ENCODE measurements at regions not wholly inside any gene's neighbourhood (a gene's known extent, or its start where the extent isn't known, plus 50 kb on each side); places are given as distances from the start of the nearest gene placed in this dataset.

GRCh38 chr4:116639070-116639577 lies 446.3 kb downstream of the TRAM1L1 start:
- TF ChIP-seq CTCF (IDR thresholded peaks at IDR 0.05; ENCODE audit: insufficient read depth, low read length) (no peak), GABPA (IDR thresholded peaks at IDR 0.05; ENCODE audit: low read depth) (no peak)

Measured in HL-60 (cell line).